Panc1 (cell line): ENCODE measurements at regions not wholly inside any gene's neighbourhood (a gene's known extent, or its start where the extent isn't known, plus 50 kb on each side); places are given as distances from the start of the nearest gene placed in this dataset.

ENCODE experiments used
- CTCF ChIP-seq: fragments of 450-650 bp; IDR thresholded peaks from 2 replicates; pipeline ENCODE4 v1.5.1; 2017; ENCODE audit warnings: mild to moderate bottlenecking
- POLR2AphosphoS5 ChIP-seq: IDR thresholded peaks from 2 replicates; pipeline ENCODE4 v1.6.1; 2012; ENCODE audit warnings: mild to moderate bottlenecking, low read depth, low read length, moderate library complexity
- REST ChIP-seq, 2 experiments: IDR thresholded peaks; 2 replicates each; pipeline ENCODE4 v1.6.1; 2011 to 2012; ENCODE audit warnings: low read depth in 2 of 2, control low read depth in 1 of 2, low read length in 1 of 2, mild to moderate bottlenecking in 1 of 2, moderate library complexity in 1 of 2; ENCODE audit not compliant: insufficient read depth in 1 of 2
- SIN3A ChIP-seq: IDR thresholded peaks from 2 replicates; pipeline ENCODE4 v1.6.1; 2012; ENCODE audit warnings: low read depth, mild to moderate bottlenecking, low read length, moderate library complexity, borderline replicate concordance; ENCODE audit not compliant: insufficient read depth

GRCh38 chr4:13793020-13793710, 165.6 kb upstream of the BOD1L1 start:
- no peak for TF ChIP-seq CTCF
- no peak for TF ChIP-seq POLR2AphosphoS5
- no peak for TF ChIP-seq SIN3A
- no peak for TF ChIP-seq REST (IDR thresholded peaks at IDR 0.05; ENCODE audit: insufficient read depth in 1 of 2, low read depth in 2 of 2, low read length in 1 of 2)
